B cell (primary cell): ENCODE measurements at regions not wholly inside any gene's neighbourhood (a gene's known extent, or its start where the extent isn't known, plus 50 kb on each side); places are given as distances from the start of the nearest gene placed in this dataset.

Experiments
- ATAC-seq: fragments of 200-7000 bp; cut with Tn5 transposase; one replicate; pipeline ENCODE4 v1.10.0; 2021; ENCODE audit warnings: low read depth, mild to moderate bottlenecking, moderate number of reproducible peaks, moderate library complexity
- CTCF ChIA-PET: fragments of 350-600 bp; sonication (Branson Sonifier 250); formaldehyde crosslinking; loops from one replicate; lab custom pipeline; 2021; ENCODE audit warnings: antibody characterized with exemption, inconsistent platforms; lab: Charles Lee
- POLR2A ChIA-PET: fragments of 350-600 bp; sonication (Branson Sonifier 250); formaldehyde crosslinking; loops from one replicate; lab custom pipeline; 2021; ENCODE audit warnings: antibody characterized with exemption; lab: Charles Lee
- DNase-seq: peaks from one replicate; pipeline ENCODE4 v3.0.0; 2013
- H2AFZ ChIP-seq: 2 replicates; pipeline ENCODE4 v1.6.1; 2012; ENCODE audit warnings: mild to moderate bottlenecking, low read depth, low read length; ENCODE audit not compliant: insufficient read depth, poor library complexity, severe bottlenecking
- H3K27ac ChIP-seq, 2 donors: 1 replicate in 1 of 2; 2 replicates in 1 of 2; pipeline ENCODE4 v1.5.1; 2012 to 2013; ENCODE audit warnings: low read length in 2 of 2, mild to moderate bottlenecking in 2 of 2, moderate library complexity in 1 of 2
- H3K27me3 ChIP-seq, 4 experiments: fragments of 200-600 bp in 1 of 4; sonication (generic) in 1 of 4; replicated peaks in 1 of 4; 1 replicate in 2 of 4; 2 replicates in 2 of 4; pipeline versions ENCODE4 v1.6.1 to v1.7.0; 2013 to 2016; ENCODE audit warnings: low read length in 3 of 4, mild to moderate bottlenecking in 2 of 4, mixed read lengths in 1 of 4, moderate library complexity in 1 of 4; ENCODE audit not compliant: insufficient read depth in 4 of 4, control insufficient read depth in 3 of 4; ENCODE audit errors: control extremely low read depth in 1 of 4
- H3K36me3 ChIP-seq, 2 experiments: replicated peaks in 1 of 2; 1 replicate in 1 of 2; 2 replicates in 1 of 2; pipeline versions ENCODE4 v1.6.1 to v1.7.1; 2013; ENCODE audit warnings: low read length in 1 of 2; ENCODE audit not compliant: insufficient read depth in 2 of 2, control insufficient read depth in 1 of 2; ENCODE audit errors: control extremely low read depth in 1 of 2, extremely low read depth in 1 of 2
- H3K4me1 ChIP-seq, 2 donors: fragments of 200-600 bp in 1 of 2; sonication (generic) in 1 of 2; 1 replicate in 1 of 2; 2 replicates in 1 of 2; pipeline versions ENCODE4 v1.5.1 to v1.6.1; 2013 to 2017; ENCODE audit warnings: low read length in 2 of 2; ENCODE audit not compliant: control insufficient read depth in 2 of 2, insufficient read depth in 2 of 2
- H3K4me2 ChIP-seq: replicated peaks from 2 replicates; pipeline ENCODE3; 2012; ENCODE audit warnings: mild to moderate bottlenecking, low read depth, low read length; ENCODE audit not compliant: poor library complexity, severe bottlenecking
- H3K4me3 ChIP-seq, 5 experiments: fragments of 200-600 bp in 1 of 5; sonication (generic) in 1 of 5; 1 replicate in 3 of 5; 2 replicates in 2 of 5; pipeline versions ENCODE4 v1.5.1 to v1.7.0; 2011 to 2016; ENCODE audit warnings: low read length in 4 of 5, mild to moderate bottlenecking in 4 of 5, low read depth in 2 of 5, control low read depth in 1 of 5, moderate library complexity in 1 of 5; ENCODE audit not compliant: insufficient read depth in 1 of 5; ENCODE audit errors: control extremely low read depth in 1 of 5, extremely low read depth in 1 of 5
- H3K79me2 ChIP-seq: fragments of 200-600 bp; sonication (generic); one replicate; pipeline ENCODE4 v1.6.0; 2016; ENCODE audit warnings: low read length; ENCODE audit not compliant: control insufficient read depth, insufficient read depth
- H3K9ac ChIP-seq: fragments of 200-600 bp; sonication (generic); 2 replicates; pipeline ENCODE4 v1.6.1; 2017; ENCODE audit warnings: mild to moderate bottlenecking, low read length, moderate library complexity
- H3K9me3 ChIP-seq, 3 donors: one replicate each; pipeline versions ENCODE4 v1.6.1 to v1.7.1; 2013; ENCODE audit warnings: low read length in 2 of 3; ENCODE audit not compliant: control insufficient read depth in 2 of 3, insufficient read depth in 1 of 3; ENCODE audit errors: control extremely low read depth in 1 of 3
- H4K20me1 ChIP-seq: 2 replicates; pipeline ENCODE4 v1.6.0; 2012; ENCODE audit warnings: mild to moderate bottlenecking, low read length; ENCODE audit not compliant: insufficient read depth, control insufficient read depth, poor library complexity, severe bottlenecking
- H3K27ac Mint-ChIP-seq: one replicate; pipeline ENCODE4 v1.8.0; 2021; ENCODE audit warnings: mixed read lengths
- H3K27me3 Mint-ChIP-seq: one replicate; pipeline ENCODE4 v1.8.0; 2021; ENCODE audit warnings: mixed read lengths
- H3K4me1 Mint-ChIP-seq: one replicate; pipeline ENCODE4 v1.8.0; 2021; ENCODE audit warnings: mixed read lengths
- H3K4me3 Mint-ChIP-seq: one replicate; pipeline ENCODE4 v1.8.0; 2021; ENCODE audit warnings: mixed read lengths
- H3K9me3 Mint-ChIP-seq: one replicate; pipeline ENCODE4 v1.8.0; 2022; ENCODE audit warnings: mixed read lengths; ENCODE audit not compliant: insufficient read depth
- CTCF ChIP-seq: fragments of 200-600 bp; IDR thresholded peaks from one replicate; pipeline ENCODE4 v1.8.0; 2022; ENCODE audit warnings: antibody characterized with exemption, mild to moderate bottlenecking
- EZH2 ChIP-seq: IDR thresholded peaks from 2 replicates; pipeline ENCODE4 v1.6.1; 2012; ENCODE audit warnings: borderline replicate concordance, low read depth, mild to moderate bottlenecking, moderate library complexity, low read length; ENCODE audit not compliant: insufficient read depth, poor library complexity, severe bottlenecking
- WGBS: methylation state at CpG from one replicate; pipeline ENCODE4 v1.1.5; 2013; ENCODE audit warnings: missing lambda C conversion rate; ENCODE audit not compliant: insufficient coverage; 5-methylcytosine and 5-hydroxymethylcytosine counted together
- intact Hi-C: fragments of 100-400 bp; cut with micrococcal nuclease; formaldehyde crosslinking; loops from one replicate; pipeline ENCODE4 v1.10.0; 2022

- 47% methylated on average over 52 of the region's 52 CpGs for WGBS
- Mint-ChIP-seq H3K9me3 (no peaks in the 10 kb centered on the region), H3K27me3 (peaks cover 87% of the 10 kb centered on the region), H3K27ac (peak overlapping the region; percentile 50), H3K4me1 (peaks cover 48% of the 10 kb centered on the region), H3K4me3 (peak overlapping the region; percentile 88)
- Histone ChIP-seq H3K36me3 (no peaks in the 10 kb centered on the region), H3K79me2 (no peaks in the 10 kb centered on the region), H3K4me3 (no peak overlapping the region), H3K4me1 (peaks cover 33 to 37% of the 10 kb centered on the region in 2 donors), H3K9me3 (peaks cover 0 to 41% (median 0%) of the 10 kb centered on the region in 3 donors), H3K9ac (peak overlapping the region; percentile 68), H2AFZ (no peak overlapping the region), H3K27ac (no peak overlapping the region), H3K27me3 (peaks cover 0 to 71% (median 42%) of the 10 kb centered on the region in 4 experiments), H4K20me1 (no peaks in the 10 kb centered on the region), H3K4me2 (peak overlapping the region; percentile 74)
- no peak for ATAC-seq
- intact Hi-C loops = no loop called here
- no peak for TF ChIP-seq CTCF
- no peak for TF ChIP-seq EZH2
- ChIA-PET POLR2A (no interaction called here), CTCF (interaction anchor here (1.9 kb wide), 1 partner anchor 164 kb away, joined by 4 read pairs; no protein-coding TSS in a partner anchor)
- DNase-seq = peak; percentile 48
These were observed 93.5 kb downstream of the PRKAB2 start for GRCh38 chr1:147078606-147079399.

GRCh38 chr1:147077936-147078605, 94.2 kb downstream of the PRKAB2 start:
- H3K4me1 Mint-ChIP-seq = peaks cover 49% of the 10 kb centered on the region
- POLR2A ChIA-PET = no interaction called here
- H2AFZ ChIP-seq = no peak overlapping the region
- H3K79me2 ChIP-seq = no peaks in the 10 kb centered on the region
- peak overlapping the region; percentile 74 for H3K4me2 ChIP-seq
- H3K9ac ChIP-seq = no peak overlapping the region
- H3K4me3 Mint-ChIP-seq = peak overlapping the region; percentile 88
- WGBS = 53% methylated on average over 35 of the region's 37 CpGs
- H3K27ac Mint-ChIP-seq = peak overlapping the region; percentile 23
- no peak for TF ChIP-seq CTCF
- no peak for TF ChIP-seq EZH2
- H3K9me3 Mint-ChIP-seq = no peaks in the 10 kb centered on the region
- no peak overlapping the region for H3K4me3 ChIP-seq
- intact Hi-C loops = no loop called here
- peaks cover 0 to 39% (median 0%) of the 10 kb centered on the region in 3 donors for H3K9me3 ChIP-seq
- no peaks in the 10 kb centered on the region for H3K36me3 ChIP-seq
- peaks cover 87% of the 10 kb centered on the region for H3K27me3 Mint-ChIP-seq
- H3K4me1 ChIP-seq = peaks cover 36% of the 10 kb centered on the region in 2 donors
- DNase-seq = peak; percentile 42
- no peak for ATAC-seq
- H4K20me1 ChIP-seq = no peaks in the 10 kb centered on the region
- CTCF ChIA-PET = interaction anchor here (1.9 kb wide), 1 partner anchor 165 kb away, joined by 4 read pairs; no protein-coding TSS in a partner anchor
- H3K27me3 ChIP-seq = peaks cover 0 to 71% (median 45%) of the 10 kb centered on the region in 4 experiments
- H3K27ac ChIP-seq = no peak overlapping the region
